ENCODE measurements at regions not wholly inside any gene's neighbourhood (a gene's known extent, or its start where the extent isn't known, plus 50 kb on each side); places are given as distances from the start of the nearest gene placed in this dataset.
A peak's percentile ranks its signal among the peaks of the same experiment; 100 is the strongest.

- H3K27ac ChIP-seq (ENCODE audit: control insufficient read depth, insufficient read depth) = no peak overlapping the region
- peak; percentile 35; the same call in 1 of the 3 replicates for ATAC-seq
- H3K36me3 ChIP-seq (ENCODE audit: control insufficient read depth in 2 of 2, insufficient read depth in 2 of 2, low read length in 1 of 2) = no peaks in the 10 kb centered on the region
- ChIA-PET CTCF (no interaction called here), SMC1A (ENCODE audit: uncharacterized antibody, unreplicated experiment) (no interaction called here), POLR2A (no interaction called here), RAD21 (ENCODE audit: unreplicated experiment) (no interaction called here)
- FAIRE-seq = no peak
- no peak overlapping the region for H2AFZ ChIP-seq (ENCODE audit: control insufficient read depth, low read depth, low read length)
- no peaks in the 10 kb centered on the region for H4K20me1 ChIP-seq (ENCODE audit: control insufficient read depth, insufficient read depth)
- TF ChIP-seq HSF1 (IDR thresholded peaks at IDR 0.05; ENCODE audit: low read depth, low read length) = no peak
- TF ChIP-seq, protein P1, sequence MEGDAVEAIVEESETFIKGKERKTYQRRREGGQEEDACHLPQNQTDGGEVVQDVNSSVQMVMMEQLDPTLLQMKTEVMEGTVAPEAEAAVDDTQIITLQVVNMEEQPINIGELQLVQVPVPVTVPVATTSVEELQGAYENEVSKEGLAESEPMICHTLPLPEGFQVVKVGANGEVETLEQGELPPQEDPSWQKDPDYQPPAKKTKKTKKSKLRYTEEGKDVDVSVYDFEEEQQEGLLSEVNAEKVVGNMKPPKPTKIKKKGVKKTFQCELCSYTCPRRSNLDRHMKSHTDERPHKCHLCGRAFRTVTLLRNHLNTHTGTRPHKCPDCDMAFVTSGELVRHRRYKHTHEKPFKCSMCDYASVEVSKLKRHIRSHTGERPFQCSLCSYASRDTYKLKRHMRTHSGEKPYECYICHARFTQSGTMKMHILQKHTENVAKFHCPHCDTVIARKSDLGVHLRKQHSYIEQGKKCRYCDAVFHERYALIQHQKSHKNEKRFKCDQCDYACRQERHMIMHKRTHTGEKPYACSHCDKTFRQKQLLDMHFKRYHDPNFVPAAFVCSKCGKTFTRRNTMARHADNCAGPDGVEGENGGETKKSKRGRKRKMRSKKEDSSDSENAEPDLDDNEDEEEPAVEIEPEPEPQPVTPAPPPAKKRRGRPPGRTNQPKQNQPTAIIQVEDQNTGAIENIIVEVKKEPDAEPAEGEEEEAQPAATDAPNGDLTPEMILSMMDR (IDR thresholded peaks at IDR 0.05 in 2 of 3, conservative IDR thresholded peaks at IDR 0.05 in 1 of 3; ENCODE audit: control insufficient read depth in 2 of 3, extremely low read depth in 1 of 3, insufficient read depth in 1 of 3, low read depth in 3 of 3, low read length in 3 of 3) = 0 out of 6 replicates have a peak, but pooled peaks of 1 of the 3 experiments have one; percentile 2
- no peak overlapping the region for H3K4me2 ChIP-seq (ENCODE audit: control insufficient read depth, insufficient read depth)
- no peak for DNase-seq (ENCODE audit: low read depth, low spot score)
- H3K4me3 ChIP-seq = no peak overlapping the region
- no peaks in the 10 kb centered on the region for H3K9me3 ChIP-seq (replicated peaks; ENCODE audit: control insufficient read depth, insufficient read depth, low read length)
- H3K79me2 ChIP-seq (ENCODE audit: control insufficient read depth, insufficient read depth, low read length) = no peaks in the 10 kb centered on the region
- no peak overlapping the region for H3K9ac ChIP-seq (ENCODE audit: control insufficient read depth, insufficient read depth, low read length)
- BruUV-seq (replicated peaks) = no TSS peak
- in situ Hi-C loops (cut with MboI) = no loop called here
- WGBS (ENCODE audit: insufficient coverage, insufficient replicate concordance, low lambda C conversion rate, missing lambda C conversion rate) = 0% methylated on average over 2 of the region's 2 CpGs
- intact Hi-C loops (cut with micrococcal nuclease; ENCODE audit: unreplicated experiment) = no loop called here
- H3K27me3 ChIP-seq (replicated peaks in 1 of 2; ENCODE audit: control insufficient read depth in 2 of 2, insufficient read depth in 2 of 2, low read length in 1 of 2) = no peaks in the 10 kb centered on the region
- H3K4me1 ChIP-seq (ENCODE audit: control insufficient read depth, insufficient read depth, low read length) = peaks cover 13% of the 10 kb centered on the region
Measured at GRCh38 chr10:71912431-71912830, 51.8 kb upstream of the CHST3 start.
